Naive thymus-derived CD4-positive, alpha-beta T cell (primary cell): ENCODE measurements at regions not wholly inside any gene's neighbourhood (a gene's known extent, or its start where the extent isn't known, plus 50 kb on each side); places are given as distances from the start of the nearest gene placed in this dataset.

ENCODE experiments used
- ATAC-seq: fragments of 150-1000 bp; cut with Tn5 transposase; 2 replicates; pipeline ENCODE4 v1.10.0; 2021; ENCODE audit warnings: mild to moderate bottlenecking, moderate library complexity
- CTCF ChIA-PET: fragments of 350-600 bp; sonication (Branson Sonifier 250); formaldehyde crosslinking; loops from one replicate; lab custom pipeline; 2021; ENCODE audit warnings: antibody characterized with exemption; lab: Charles Lee
- POLR2A ChIA-PET: fragments of 350-600 bp; sonication (Branson Sonifier 250); formaldehyde crosslinking; loops from one replicate; lab custom pipeline; 2021; ENCODE audit warnings: antibody characterized with exemption, inconsistent platforms; lab: Charles Lee
- DNase-seq, 9 donors: peaks; one replicate each; pipeline versions ENCODE4 v3.0.0 to v3.0.0-alpha.2; 2020 to 2022; ENCODE audit warnings: mixed read lengths in 1 of 9
- H3K27ac ChIP-seq: one replicate; pipeline ENCODE4 v1.7.0; 2013; ENCODE audit warnings: mild to moderate bottlenecking, low read depth, low read length, moderate library complexity
- H3K27me3 ChIP-seq, 2 donors: one replicate each; pipeline ENCODE4 v1.7.0; 2013; ENCODE audit warnings: low read length in 2 of 2, mild to moderate bottlenecking in 2 of 2, moderate library complexity in 2 of 2; ENCODE audit not compliant: control insufficient read depth in 2 of 2, insufficient read depth in 2 of 2
- H3K36me3 ChIP-seq, 3 experiments: 1 replicate in 2 of 3; 2 replicates in 1 of 3; pipeline ENCODE4 v1.7.0; 2013; ENCODE audit warnings: low read length in 3 of 3, mild to moderate bottlenecking in 3 of 3, moderate library complexity in 1 of 3; ENCODE audit not compliant: insufficient read depth in 3 of 3, control insufficient read depth in 2 of 3
- H3K4me1 ChIP-seq, 2 donors: one replicate each; pipeline ENCODE4 v1.7.0; 2013; ENCODE audit warnings: low read length in 2 of 2, mild to moderate bottlenecking in 2 of 2, moderate library complexity in 1 of 2; ENCODE audit not compliant: control insufficient read depth in 2 of 2, insufficient read depth in 2 of 2
- H3K4me3 ChIP-seq: 2 replicates; pipeline ENCODE4 v1.7.0; 2013; ENCODE audit warnings: mild to moderate bottlenecking, low read length
- H3K9me3 ChIP-seq, 3 experiments: 1 replicate in 2 of 3; 2 replicates in 1 of 3; pipeline ENCODE4 v1.7.0; 2013; ENCODE audit warnings: low read length in 3 of 3; ENCODE audit not compliant: control insufficient read depth in 2 of 3
- H3K27ac Mint-ChIP-seq, 9 donors: one replicate each; pipeline ENCODE4 v1.8.0; 2020 to 2022; ENCODE audit warnings: mixed read lengths in 9 of 9, mild to moderate bottlenecking in 8 of 9, moderate library complexity in 5 of 9, inconsistent platforms in 2 of 9
- H3K27me3 Mint-ChIP-seq, 5 donors: one replicate each; pipeline ENCODE4 v1.8.0; 2021 to 2022; ENCODE audit warnings: mixed read lengths in 5 of 5, mild to moderate bottlenecking in 1 of 5
- H3K36me3 Mint-ChIP-seq, 5 donors: one replicate each; pipeline ENCODE4 v1.8.0; 2020 to 2022; ENCODE audit warnings: mixed read lengths in 5 of 5, mild to moderate bottlenecking in 3 of 5, inconsistent platforms in 1 of 5
- H3K4me1 Mint-ChIP-seq, 7 donors: one replicate each; pipeline ENCODE4 v1.8.0; 2020 to 2022; ENCODE audit warnings: mixed read lengths in 7 of 7, mild to moderate bottlenecking in 3 of 7, inconsistent platforms in 1 of 7
- H3K4me3 Mint-ChIP-seq, 10 donors: one replicate each; pipeline ENCODE4 v1.8.0; 2020 to 2022; ENCODE audit warnings: mild to moderate bottlenecking in 10 of 10, mixed read lengths in 10 of 10, moderate library complexity in 6 of 10, inconsistent platforms in 2 of 10
- H3K9me3 Mint-ChIP-seq, 11 donors: one replicate each; pipeline ENCODE4 v1.8.0; 2020 to 2022; ENCODE audit warnings: mixed read lengths in 11 of 11, mild to moderate bottlenecking in 4 of 11, inconsistent platforms in 1 of 11, moderate library complexity in 1 of 11
- intact Hi-C, 2 donors: fragments of 100-400 bp; cut with micrococcal nuclease; formaldehyde crosslinking; loops; one replicate each; pipeline ENCODE4 v1.15.1; 2023

- Mint-ChIP-seq H3K27me3 (no peaks in the 10 kb centered on the region), H3K36me3 (peaks cover 0 to 10% (median 0%) of the 10 kb centered on the region in 5 donors), H3K4me1 (peaks cover 16 to 47% (median 36%) of the 10 kb centered on the region in 7 donors), H3K4me3 (no peak overlapping the region), H3K27ac (peak overlapping the region in 6 of 9 donors; percentile 7 to 72 (median 38)), H3K9me3 (peaks cover 0 to 4% (median 0%) of the 10 kb centered on the region in 11 donors)
- no peaks in the 10 kb centered on the region for H3K9me3 ChIP-seq
- no peaks in the 10 kb centered on the region for H3K36me3 ChIP-seq
- no peaks in the 10 kb centered on the region for H3K27me3 ChIP-seq
- H3K4me3 ChIP-seq = no peak overlapping the region
- DNase-seq (no peak), ATAC-seq (no peak)
- POLR2A ChIA-PET = interaction anchor here (0.5 to 0.6 kb wide), 2 partner anchors 9 to 40 kb away, joined by 3 to 4 read pairs; no protein-coding TSS in a partner anchor
- no peak overlapping the region for H3K27ac ChIP-seq
- peaks cover 0 to 26% of the 10 kb centered on the region in 2 donors for H3K4me1 ChIP-seq
- CTCF ChIA-PET = no interaction called here
- intact Hi-C loops = no loop called here
Measured at GRCh38 chr12:47319746-47320145, 240.0 kb upstream of the AMIGO2 start.

GRCh38 chr12:47318963-47319362 is 239.2 kb upstream of the AMIGO2 start:
- peak overlapping the region in 3 of 9 donors; percentile 47 to 63 (median 53) for H3K27ac Mint-ChIP-seq
- no peaks in the 10 kb centered on the region for H3K9me3 ChIP-seq
- intact Hi-C loops = no loop called here
- H3K27me3 ChIP-seq = no peaks in the 10 kb centered on the region
- no peak overlapping the region for H3K27ac ChIP-seq
- H3K36me3 Mint-ChIP-seq = peaks cover 0 to 10% (median 3%) of the 10 kb centered on the region in 5 donors
- H3K36me3 ChIP-seq = no peaks in the 10 kb centered on the region
- H3K4me1 Mint-ChIP-seq = peaks cover 16 to 51% (median 40%) of the 10 kb centered on the region in 7 donors
- peaks cover 0 to 26% of the 10 kb centered on the region in 2 donors for H3K4me1 ChIP-seq
- ATAC-seq (peak; percentile 24), DNase-seq (no peak)
- POLR2A ChIA-PET = interaction anchor here (0.6 to 1.6 kb wide), 2 partner anchors 10 to 11 kb away, joined by 3 to 4 read pairs; no protein-coding TSS in a partner anchor
- CTCF ChIA-PET = no interaction called here
- no peak overlapping the region for H3K4me3 Mint-ChIP-seq
- H3K4me3 ChIP-seq = no peak overlapping the region
- H3K9me3 Mint-ChIP-seq = peaks cover 0 to 4% (median 0%) of the 10 kb centered on the region in 11 donors
- no peaks in the 10 kb centered on the region for H3K27me3 Mint-ChIP-seq

GRCh38 chr12:47317175-47317915 is 237.6 kb upstream of the AMIGO2 start:
- intact Hi-C loops = loop anchor here in 1 of 2 donors (2.0 kb wide), 1 partner anchor 43 kb away; no protein-coding TSS in a partner anchor
- H3K27me3 Mint-ChIP-seq = no peaks in the 10 kb centered on the region
- peak overlapping the region in 7 of 10 donors; percentile 25 to 74 (median 43) for H3K4me3 Mint-ChIP-seq
- peaks cover 24 to 57% (median 51%) of the 10 kb centered on the region in 7 donors for H3K4me1 Mint-ChIP-seq
- ATAC-seq = peak; percentile 54
- H3K36me3 Mint-ChIP-seq = peaks cover 0 to 10% (median 3%) of the 10 kb centered on the region in 5 donors
- H3K4me3 ChIP-seq = peak overlapping the region; percentile 20
- peak in 2 of 9 donors; percentile 5 to 18 for DNase-seq
- H3K9me3 ChIP-seq = no peaks in the 10 kb centered on the region
- H3K27me3 ChIP-seq = no peaks in the 10 kb centered on the region
- CTCF ChIA-PET = no interaction called here
- no peak overlapping the region for H3K27ac ChIP-seq
- POLR2A ChIA-PET = interaction anchor here (0.7 to 1.6 kb wide), 2 partner anchors 9 to 338 kb away, joined by 3 read pairs; no protein-coding TSS in a partner anchor
- H3K27ac Mint-ChIP-seq = peak overlapping the region in 5 of 9 donors; percentile 6 to 70 (median 21)
- H3K36me3 ChIP-seq = no peaks in the 10 kb centered on the region
- H3K9me3 Mint-ChIP-seq = peaks cover 0 to 4% (median 0%) of the 10 kb centered on the region in 11 donors
- peaks cover 0 to 26% of the 10 kb centered on the region in 2 donors for H3K4me1 ChIP-seq

- intact Hi-C loops = loop anchor here in 1 of 2 donors (2.0 kb wide), 1 partner anchor 44 kb away; no protein-coding TSS in a partner anchor
- ATAC-seq (no peak), DNase-seq (no peak)
- no peaks in the 10 kb centered on the region for H3K9me3 ChIP-seq
- Mint-ChIP-seq H3K27me3 (no peaks in the 10 kb centered on the region), H3K27ac (peak overlapping the region in 4 of 9 donors; percentile 6 to 56 (median 33)), H3K4me1 (peaks cover 24 to 58% (median 50%) of the 10 kb centered on the region in 7 donors), H3K36me3 (peaks cover under 1 to 10% (median 5%) of the 10 kb centered on the region in 5 donors), H3K9me3 (peaks cover 0 to 6% (median 1%) of the 10 kb centered on the region in 11 donors), H3K4me3 (peak overlapping the region in 6 of 10 donors; percentile 19 to 74 (median 52))
- peak overlapping the region; percentile 20 for H3K4me3 ChIP-seq
- no peak overlapping the region for H3K27ac ChIP-seq
- CTCF ChIA-PET = interaction anchor here (0.5 kb wide), 1 partner anchor 89 kb away, joined by 3 read pairs; no protein-coding TSS in a partner anchor
- no peaks in the 10 kb centered on the region for H3K27me3 ChIP-seq
- POLR2A ChIA-PET = interaction anchor here (1.3 kb wide), 1 partner anchor 46 kb away, joined by 3 read pairs; no protein-coding TSS in a partner anchor
- peaks cover 0 to 26% of the 10 kb centered on the region in 2 donors for H3K4me1 ChIP-seq
- no peaks in the 10 kb centered on the region for H3K36me3 ChIP-seq
Measured at GRCh38 chr12:47316609-47317049, 236.9 kb upstream of the AMIGO2 start.

GRCh38 chr12:47314996-47315395 is 235.2 kb upstream of the AMIGO2 start:
- H3K9me3 Mint-ChIP-seq = peaks cover 3 to 18% (median 8%) of the 10 kb centered on the region in 11 donors
- H3K4me1 Mint-ChIP-seq = peaks cover 24 to 54% (median 49%) of the 10 kb centered on the region in 7 donors
- intact Hi-C loops = no loop called here
- H3K36me3 Mint-ChIP-seq = peaks cover 7 to 18% (median 10%) of the 10 kb centered on the region in 5 donors
- no peak overlapping the region for H3K4me3 Mint-ChIP-seq
- H3K9me3 ChIP-seq = peaks cover 0 to 4% (median 0%) of the 10 kb centered on the region in 3 experiments
- H3K4me1 ChIP-seq = peaks cover 0 to 26% of the 10 kb centered on the region in 2 donors
- no peak overlapping the region for H3K4me3 ChIP-seq
- no peaks in the 10 kb centered on the region for H3K36me3 ChIP-seq
- no peak overlapping the region for H3K27ac Mint-ChIP-seq
- ChIA-PET CTCF (no interaction called here), POLR2A (interaction anchor here (0.9 to 1.3 kb wide), 3 partner anchors 8 to 47 kb away, joined by 3 to 6 read pairs (median 3); no protein-coding TSS in a partner anchor)
- no peaks in the 10 kb centered on the region for H3K27me3 ChIP-seq
- DNase-seq (no peak), ATAC-seq (no peak)
- no peak overlapping the region for H3K27ac ChIP-seq
- no peaks in the 10 kb centered on the region for H3K27me3 Mint-ChIP-seq

GRCh38 chr12:47312808-47313426 is 233.2 kb upstream of the AMIGO2 start:
- Mint-ChIP-seq H3K9me3 (peaks cover 3 to 38% (median 23%) of the 10 kb centered on the region in 11 donors), H3K4me3 (no peak overlapping the region), H3K27me3 (no peaks in the 10 kb centered on the region), H3K27ac (peak overlapping the region in 2 of 9 donors; percentile 5 to 68), H3K36me3 (peaks cover 15 to 28% (median 16%) of the 10 kb centered on the region in 5 donors), H3K4me1 (peaks cover 25 to 56% (median 54%) of the 10 kb centered on the region in 7 donors)
- no peaks in the 10 kb centered on the region for H3K36me3 ChIP-seq
- CTCF ChIA-PET = interaction anchor here (0.6 to 0.7 kb wide), 3 partner anchors 66 to 112 kb away, joined by 3 to 7 read pairs (median 6); no protein-coding TSS in a partner anchor
- intact Hi-C loops = no loop called here
- peaks cover 0 to 12% (median 0%) of the 10 kb centered on the region in 3 experiments for H3K9me3 ChIP-seq
- no peak overlapping the region for H3K4me3 ChIP-seq
- no peak for DNase-seq
- no peak for ATAC-seq
- no peaks in the 10 kb centered on the region for H3K27me3 ChIP-seq
- H3K27ac ChIP-seq = no peak overlapping the region
- POLR2A ChIA-PET = interaction anchor here (0.6 to 0.7 kb wide), 2 partner anchors 82 to 202 kb away, joined by 3 read pairs; no protein-coding TSS in a partner anchor
- peaks cover 0 to 15% of the 10 kb centered on the region in 2 donors for H3K4me1 ChIP-seq
